H1 (cell line): ENCODE measurements at regions not wholly inside any gene's neighbourhood (a gene's known extent, or its start where the extent isn't known, plus 50 kb on each side); places are given as distances from the start of the nearest gene placed in this dataset.

Experiments used
- CTCF ChIA-PET: fragments of 300-600 bp; sonication (Branson Sonifier 250); formaldehyde crosslinking; loops from one replicate; lab custom pipeline; 2021; ENCODE audit not compliant: partially characterized antibody; lab: Charles Lee
- POLR2A ChIA-PET: fragments of 300-600 bp; sonication (Branson Sonifier 250); formaldehyde crosslinking; loops from one replicate; lab custom pipeline; 2021; ENCODE audit warnings: inconsistent platforms; ENCODE audit not compliant: partially characterized antibody; lab: Charles Lee
- DNase-seq, 2 experiments: peaks; one replicate each; pipeline versions ENCODE4 v3.0.0 to v3.0.0-alpha.2; 2010 to 2022; ENCODE audit warnings: low spot score in 2 of 2, low read depth in 1 of 2, mixed read lengths in 1 of 2
- FAIRE-seq: peaks from 2 replicates; lab custom pipeline; 2011; peaks lifted over from hg19 to GRCh38; lab: Jason Lieb, UNC
- H2AFZ ChIP-seq: 2 replicates; pipeline ENCODE4 v1.8.1; 2012; ENCODE audit warnings: low read length, inconsistent platforms
- H2AK5ac ChIP-seq: 2 replicates; pipeline ENCODE4 v1.6.1; 2013; ENCODE audit warnings: low read depth, low read length
- H2BK120ac ChIP-seq: replicated peaks from 2 replicates; pipeline ENCODE3; 2013; ENCODE audit warnings: low read depth, low read length, inconsistent platforms
- H2BK12ac ChIP-seq: 2 replicates; pipeline ENCODE4 v1.6.1; 2013; ENCODE audit warnings: low read depth, low read length
- H2BK15ac ChIP-seq: 2 replicates; pipeline ENCODE4 v1.6.1; 2013; ENCODE audit warnings: low read length
- H2BK20ac ChIP-seq: 2 replicates; pipeline ENCODE4 v1.6.1; 2013; ENCODE audit warnings: low read length
- H2BK5ac ChIP-seq: 2 replicates; pipeline ENCODE4 v1.6.1; 2013; ENCODE audit warnings: low read depth, low read length
- H3K14ac ChIP-seq: 2 replicates; pipeline ENCODE4 v1.6.1; 2013; ENCODE audit warnings: inconsistent platforms; ENCODE audit not compliant: insufficient read length
- H3K18ac ChIP-seq: 2 replicates; pipeline ENCODE4 v1.6.1; 2013; ENCODE audit warnings: low read length; ENCODE audit errors: extremely low read depth
- H3K23ac ChIP-seq: 2 replicates; pipeline ENCODE4 v1.6.1; 2013; ENCODE audit warnings: inconsistent platforms; ENCODE audit not compliant: insufficient read length
- H3K23me2 ChIP-seq: 2 replicates; pipeline ENCODE4 v1.6.1; 2013; ENCODE audit warnings: low read depth, low read length
- H3K27ac ChIP-seq: 2 replicates; pipeline ENCODE4 v1.6.1; 2011; ENCODE audit warnings: low read depth, low read length, inconsistent platforms
- H3K27me3 ChIP-seq, 4 experiments: replicated peaks in 1 of 4; 1 replicate in 1 of 4; 2 replicates in 3 of 4; pipeline versions ENCODE4 v1.6.1 to v1.8.1; 2011 to 2013; ENCODE audit warnings: low read length in 3 of 4, mild to moderate bottlenecking in 3 of 4, inconsistent platforms in 2 of 4, mixed read lengths in 2 of 4, moderate library complexity in 1 of 4; ENCODE audit not compliant: control insufficient read depth in 3 of 4, insufficient read depth in 3 of 4; ENCODE audit errors: extremely low read depth in 1 of 4
- H3K36me3 ChIP-seq, 4 experiments: 2 replicates each; pipeline versions ENCODE4 v1.6.1 to v1.8.1; 2011 to 2013; ENCODE audit warnings: mild to moderate bottlenecking in 4 of 4, low read length in 3 of 4, moderate library complexity in 2 of 4, control low read depth in 1 of 4, inconsistent platforms in 1 of 4; ENCODE audit not compliant: insufficient read depth in 4 of 4, control insufficient read depth in 2 of 4
- H3K4ac ChIP-seq: replicated peaks from 2 replicates; pipeline ENCODE3; 2013; ENCODE audit warnings: low read length, low read depth, mixed read lengths, inconsistent platforms; ENCODE audit not compliant: insufficient read length
- H3K4me1 ChIP-seq, 4 experiments: replicated peaks in 1 of 4; 1 replicate in 1 of 4; 2 replicates in 3 of 4; pipeline versions ENCODE4 v1.6.1 to v1.8.1; 2011 to 2013; ENCODE audit warnings: low read length in 3 of 4, inconsistent platforms in 2 of 4, mixed read lengths in 1 of 4; ENCODE audit not compliant: insufficient read depth in 4 of 4, control insufficient read depth in 3 of 4
- H3K4me2 ChIP-seq, 2 experiments: 2 replicates each; pipeline versions ENCODE4 v1.6.1 to v1.8.1; 2011 to 2013; ENCODE audit warnings: low read depth in 2 of 2, low read length in 2 of 2, control low read depth in 1 of 2, inconsistent platforms in 1 of 2, mild to moderate bottlenecking in 1 of 2; ENCODE audit not compliant: insufficient read depth in 1 of 2
- H3K4me3 ChIP-seq, 4 experiments: fragments of 200-600, 300-600 bp in 1 of 4; sonication (generic), shearing (Covaris generic), sonication (Bioruptor Twin) in 1 of 4; 2 replicates each; pipeline versions ENCODE4 v1.5.1 to v1.8.1; 2011 to 2016; ENCODE audit warnings: low read length in 4 of 4, low read depth in 3 of 4, control low read depth in 2 of 4, inconsistent platforms in 2 of 4, mild to moderate bottlenecking in 2 of 4, mixed read lengths in 1 of 4, moderate library complexity in 1 of 4; ENCODE audit not compliant: insufficient read depth in 2 of 4; ENCODE audit errors: extremely low read depth in 1 of 4
- H3K56ac ChIP-seq: replicated peaks from 2 replicates; pipeline ENCODE3; 2013; ENCODE audit warnings: low read depth, mild to moderate bottlenecking, mixed read lengths, low read length, inconsistent platforms; ENCODE audit not compliant: insufficient read length
- H3K79me1 ChIP-seq: 2 replicates; pipeline ENCODE4 v1.6.1; 2013; ENCODE audit warnings: low read depth, low read length, control low read depth
- H3K79me2 ChIP-seq, 2 experiments: 2 replicates each; pipeline versions ENCODE4 v1.6.1 to v1.8.1; 2012 to 2013; ENCODE audit warnings: low read length in 2 of 2, mild to moderate bottlenecking in 2 of 2, inconsistent platforms in 1 of 2; ENCODE audit not compliant: insufficient read depth in 2 of 2, control insufficient read depth in 1 of 2
- H3K9ac ChIP-seq, 4 experiments: replicated peaks in 1 of 4; 1 replicate in 1 of 4; 2 replicates in 3 of 4; pipeline versions ENCODE4 v1.6.1 to v1.8.1; 2011 to 2013; ENCODE audit warnings: low read depth in 3 of 4, low read length in 3 of 4, control low read depth in 2 of 4, mild to moderate bottlenecking in 2 of 4, moderate library complexity in 2 of 4, inconsistent platforms in 1 of 4; ENCODE audit errors: extremely low read depth in 1 of 4
- H3K9me3 ChIP-seq, 2 experiments: 2 replicates each; pipeline versions ENCODE4 v1.6.1 to v1.8.1; 2012 to 2013; ENCODE audit warnings: mild to moderate bottlenecking in 2 of 2, moderate library complexity in 2 of 2, control low read depth in 1 of 2, inconsistent platforms in 1 of 2, low read depth in 1 of 2, low read length in 1 of 2, mixed read lengths in 1 of 2; ENCODE audit not compliant: insufficient read depth in 2 of 2
- H4K20me1 ChIP-seq, 2 experiments: replicated peaks in 1 of 2; 2 replicates each; pipeline versions ENCODE3 to v1.8.1; 2011 to 2013; ENCODE audit warnings: inconsistent platforms in 2 of 2, low read length in 2 of 2, mild to moderate bottlenecking in 1 of 2; ENCODE audit not compliant: insufficient read depth in 2 of 2, control insufficient read depth in 1 of 2
- H4K5ac ChIP-seq: 2 replicates; pipeline ENCODE4 v1.6.1; 2013; ENCODE audit warnings: low read length, low read depth, mixed read lengths, inconsistent platforms; ENCODE audit not compliant: insufficient read length
- H4K8ac ChIP-seq: 2 replicates; pipeline ENCODE4 v1.8.0; 2013; ENCODE audit warnings: mild to moderate bottlenecking, moderate library complexity, low read length, inconsistent platforms; ENCODE audit not compliant: insufficient read depth; ENCODE audit errors: extremely low read depth
- H4K91ac ChIP-seq: replicated peaks from 2 replicates; pipeline ENCODE3; 2013; ENCODE audit warnings: low read length, mixed read lengths, inconsistent platforms; ENCODE audit not compliant: insufficient read length
- ATF3 ChIP-seq: IDR thresholded peaks from 2 replicates; pipeline ENCODE4 v1.6.1; 2011; ENCODE audit warnings: low read depth, mild to moderate bottlenecking, low read length; ENCODE audit not compliant: insufficient read depth
- BACH1 ChIP-seq: IDR thresholded peaks from 2 replicates; pipeline ENCODE4 v1.6.1; 2012; ENCODE audit warnings: low read length, improper control_type of control experiment
- BCL11A ChIP-seq, 2 experiments: IDR thresholded peaks; one replicate each; pipeline ENCODE4 v1.6.1; 2011; ENCODE audit warnings: low read depth in 2 of 2, low read length in 2 of 2, mild to moderate bottlenecking in 2 of 2
- CHD2 ChIP-seq: IDR thresholded peaks from 2 replicates; pipeline ENCODE4 v1.6.1; 2012; ENCODE audit warnings: low read length, improper control_type of control experiment
- CTBP2 ChIP-seq: IDR thresholded peaks from 2 replicates; pipeline ENCODE4 v1.7.0; 2011; ENCODE audit warnings: borderline replicate concordance, mild to moderate bottlenecking, moderate library complexity, mixed read lengths, low read length; ENCODE audit not compliant: insufficient read depth, insufficient read length
- E2F6 ChIP-seq: IDR thresholded peaks from 2 replicates; pipeline ENCODE4 v1.6.1; 2012; ENCODE audit warnings: inconsistent platforms
- EP300 ChIP-seq, 2 experiments: IDR thresholded peaks; 1 replicate in 1 of 2; 2 replicates in 1 of 2; pipeline ENCODE4 v1.6.1; 2011 to 2012; ENCODE audit warnings: low read depth in 2 of 2, low read length in 2 of 2, mild to moderate bottlenecking in 2 of 2, borderline replicate concordance in 1 of 2, inconsistent platforms in 1 of 2, moderate library complexity in 1 of 2
- KDM1A ChIP-seq: fragments of 200-600, 300-600 bp; sonication (generic); IDR thresholded peaks from 2 replicates; pipeline ENCODE4 v1.7.1; 2016; ENCODE audit warnings: mild to moderate bottlenecking, low read length, borderline replicate concordance
- KDM4A ChIP-seq: IDR thresholded peaks from one replicate; pipeline ENCODE4 v1.7.1; 2012; ENCODE audit warnings: low read depth, mild to moderate bottlenecking, moderate library complexity, low read length, inconsistent platforms; ENCODE audit not compliant: severe bottlenecking
- MAX ChIP-seq: IDR thresholded peaks from 2 replicates; pipeline ENCODE4 v1.6.1; 2012; ENCODE audit warnings: inconsistent platforms
- PHF8 ChIP-seq: fragments of 200-600 bp; sonication (generic); conservative IDR thresholded peaks from 2 replicates; pipeline ENCODE4 v1.7.1; 2012; ENCODE audit warnings: low read depth, mild to moderate bottlenecking, inconsistent platforms, low read length, moderate library complexity
- POLR2A ChIP-seq, 2 experiments: IDR thresholded peaks; 1 replicate in 1 of 2; 2 replicates in 1 of 2; pipeline ENCODE4 v1.6.1; 2011; ENCODE audit warnings: low read depth in 2 of 2, low read length in 2 of 2, mild to moderate bottlenecking in 2 of 2; ENCODE audit errors: control extremely low read depth in 1 of 2
- SIN3A ChIP-seq, 2 experiments: IDR thresholded peaks in 1 of 2; conservative IDR thresholded peaks in 1 of 2; 2 replicates each; pipeline ENCODE4 v1.6.1; 2011 to 2012; ENCODE audit warnings: low read length in 2 of 2, improper control_type of control experiment in 1 of 2, low read depth in 1 of 2, mild to moderate bottlenecking in 1 of 2
- SP4 ChIP-seq: IDR thresholded peaks from 2 replicates; pipeline ENCODE4 v1.6.1; 2012; ENCODE audit warnings: low read length, inconsistent platforms

GRCh38 chr3:115476472-115476871 lies 146.8 kb upstream of the GAP43 start:
- Histone ChIP-seq H3K9ac (no peak overlapping the region), H3K9me3 (no peaks in the 10 kb centered on the region), H3K4me1 (peaks cover 0 to 6% (median 5%) of the 10 kb centered on the region in 4 experiments; a peak in 4 of 7 replicates), H3K79me1 (no peaks in the 10 kb centered on the region), H2BK12ac (no peak overlapping the region), H3K79me2 (no peaks in the 10 kb centered on the region), H2AFZ (no peak overlapping the region), H4K91ac (no peak overlapping the region), H4K5ac (no peak overlapping the region), H2BK120ac (no peak overlapping the region), H3K27ac (no peak overlapping the region), H3K36me3 (no peaks in the 10 kb centered on the region), H3K4ac (no peak overlapping the region), H3K18ac (no peak overlapping the region), H2BK15ac (no peak overlapping the region), H4K8ac (no peak overlapping the region), H3K4me3 (no peak overlapping the region), H2BK20ac (no peak overlapping the region), H3K23me2 (no peaks in the 10 kb centered on the region), H3K14ac (no peak overlapping the region), H3K56ac (no peak overlapping the region), H3K27me3 (peaks cover 0 to 1% (median 0%) of the 10 kb centered on the region in 4 experiments; a peak in 1 of 7 replicates), H2BK5ac (no peak overlapping the region), H2AK5ac (no peak overlapping the region), H4K20me1 (no peaks in the 10 kb centered on the region), H3K4me2 (no peak overlapping the region), H3K23ac (no peak overlapping the region)
- DNase-seq (no peak), FAIRE-seq (no peak)
- POLR2A ChIA-PET: no interaction called here
- CTCF ChIA-PET: no interaction called here
- no peak for TF ChIP-seq CHD2
- no peak for TF ChIP-seq ATF3
- TF ChIP-seq MAX: no peak
- no peak for TF ChIP-seq BCL11A (IDR thresholded peaks at IDR 0.05; ENCODE audit: low read depth in 2 of 2, low read length in 2 of 2)
- TF ChIP-seq PHF8: no peak
- TF ChIP-seq SP4: no peak
- no peak for TF ChIP-seq BACH1
- no peak for TF ChIP-seq EP300 (IDR thresholded peaks at IDR 0.05; ENCODE audit: borderline replicate concordance in 1 of 2, low read depth in 2 of 2, low read length in 2 of 2)
- TF ChIP-seq KDM4A: no peak
- no peak for TF ChIP-seq POLR2A (IDR thresholded peaks at IDR 0.05; ENCODE audit: control extremely low read depth in 1 of 2, low read depth in 2 of 2, low read length in 2 of 2)
- no peak for TF ChIP-seq E2F6
- TF ChIP-seq CTBP2: no peak
- TF ChIP-seq KDM1A: no peak
- TF ChIP-seq SIN3A (conservative IDR thresholded peaks at IDR 0.05 in 1 of 2, IDR thresholded peaks at IDR 0.05 in 1 of 2; ENCODE audit: low read depth in 1 of 2, low read length in 2 of 2): no peak
